Psoas muscle (tissue), 7 donors: ENCODE measurements at regions not wholly inside any gene's neighbourhood (a gene's known extent, or its start where the extent isn't known, plus 50 kb on each side); places are given as distances from the start of the nearest gene placed in this dataset.

Experiments
- ATAC-seq, 4 donors: fragments of 200-7000 bp; cut with Tn5 transposase; one replicate each; pipeline ENCODE4 v1.9.1; 2020; ENCODE audit warnings: moderate library complexity in 3 of 4, mild to moderate bottlenecking in 2 of 4
- DNase-seq, 2 donors: peaks; one replicate each; pipeline ENCODE4 v3.0.0-alpha.2; 2020
- H3K27ac ChIP-seq: fragments of 200-600 bp; one replicate; pipeline ENCODE4 v1.8.0; 2022
- H3K27me3 ChIP-seq, 3 donors: fragments of 200-600 bp in 1 of 3; one replicate each; pipeline versions ENCODE4 v1.6.1 to v1.8.0; 2013 to 2022; ENCODE audit warnings: low read length in 2 of 3, mild to moderate bottlenecking in 2 of 3, moderate library complexity in 1 of 3; ENCODE audit not compliant: insufficient read depth in 3 of 3
- H3K36me3 ChIP-seq, 2 donors: fragments of 200-600 bp in 1 of 2; one replicate each; pipeline versions ENCODE4 v1.6.1 to v1.8.0; 2013 to 2022; ENCODE audit warnings: low read depth in 1 of 2, mild to moderate bottlenecking in 1 of 2, moderate library complexity in 1 of 2; ENCODE audit not compliant: insufficient read depth in 1 of 2
- H3K4me1 ChIP-seq: fragments of 200-600 bp; one replicate; pipeline ENCODE4 v1.8.0; 2022
- H3K4me3 ChIP-seq: fragments of 200-600 bp; one replicate; pipeline ENCODE4 v1.8.0; 2022; ENCODE audit warnings: mild to moderate bottlenecking
- H3K9me3 ChIP-seq: fragments of 200-600 bp; one replicate; pipeline ENCODE4 v1.8.0; 2022
- WGBS, 3 donors: extraction: QIAGEN DNeasy Blood & Tissue Kit; methylation state at CpG; one replicate each; pipeline versions ENCODE4 v1.1.6 to v1.1.7; 2013; 5-methylcytosine and 5-hydroxymethylcytosine counted together
- intact Hi-C, 2 donors: fragments of 100-400 bp; cut with DNase I; formaldehyde crosslinking; loops; one replicate each; pipeline versions ENCODE4 v1.11.0 to v1.14.2; 2022
- TF ChIP-seq, protein P1 (sequence below): fragments of 200-600 bp; IDR thresholded peaks from one replicate; pipeline ENCODE4 v1.8.0; 2022; ENCODE audit warnings: antibody characterized with exemption
- donor health status: healthy with polysubstance abuse.
- donor health status: DM: no; HTN: no; CAD: no; lungs with moderate emphysema.
- donor health status: Bipolar disorder and iron deficiency.
- donor health status: healthy.
- donor health status: DM: yes; HTN: yes; CAD: no.
- donor health status: DM: no; HTN: no; CAD: no.
- donor health status: DM: yes; HTN: yes; CAD: no.

DNA sequence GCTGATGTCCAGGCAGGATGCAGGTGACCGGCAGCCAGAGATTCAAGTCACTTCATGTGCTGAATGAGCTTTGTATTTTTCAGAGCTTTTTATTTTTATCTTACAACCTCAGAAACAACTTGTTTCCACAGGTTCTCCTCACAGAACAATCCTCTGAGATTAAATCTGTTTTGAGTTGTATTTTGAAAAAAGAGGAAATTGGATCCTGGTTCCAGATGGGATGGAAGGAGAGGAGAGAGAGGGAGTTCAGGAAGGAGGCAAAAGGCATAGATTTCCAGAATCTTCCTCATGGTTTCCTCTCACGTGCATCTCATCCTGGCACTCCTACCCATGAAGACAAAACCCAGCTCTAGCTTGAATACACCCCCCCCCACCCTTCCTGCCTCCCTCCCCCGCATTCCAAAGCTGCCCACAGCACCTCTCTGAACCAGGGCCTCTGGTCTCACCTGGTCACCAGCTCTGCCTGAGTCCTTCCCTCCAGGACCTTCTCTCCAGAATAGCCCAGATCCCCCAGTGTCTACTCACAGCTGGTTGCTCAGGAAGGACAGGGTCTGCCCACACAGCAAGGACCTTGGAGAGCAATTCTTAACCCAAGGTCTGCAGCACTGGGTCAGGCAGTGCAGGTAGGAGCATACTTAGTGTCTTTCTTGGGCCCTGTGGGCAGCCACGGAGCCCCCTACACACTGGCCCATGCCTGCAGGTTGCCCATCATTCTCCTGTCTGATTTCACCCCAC is 104.7 kb downstream of the ZFP36L2 start:
- intact Hi-C loops: loop anchor here in 1 of 2 donors (10.0 kb wide), 2 partner anchors 147 to 363 kb away; no protein-coding TSS in a partner anchor
- peaks cover 6% of the 10 kb centered on the region for H3K9me3 ChIP-seq
- no peaks in the 10 kb centered on the region for H3K36me3 ChIP-seq
- TF ChIP-seq, protein P1, sequence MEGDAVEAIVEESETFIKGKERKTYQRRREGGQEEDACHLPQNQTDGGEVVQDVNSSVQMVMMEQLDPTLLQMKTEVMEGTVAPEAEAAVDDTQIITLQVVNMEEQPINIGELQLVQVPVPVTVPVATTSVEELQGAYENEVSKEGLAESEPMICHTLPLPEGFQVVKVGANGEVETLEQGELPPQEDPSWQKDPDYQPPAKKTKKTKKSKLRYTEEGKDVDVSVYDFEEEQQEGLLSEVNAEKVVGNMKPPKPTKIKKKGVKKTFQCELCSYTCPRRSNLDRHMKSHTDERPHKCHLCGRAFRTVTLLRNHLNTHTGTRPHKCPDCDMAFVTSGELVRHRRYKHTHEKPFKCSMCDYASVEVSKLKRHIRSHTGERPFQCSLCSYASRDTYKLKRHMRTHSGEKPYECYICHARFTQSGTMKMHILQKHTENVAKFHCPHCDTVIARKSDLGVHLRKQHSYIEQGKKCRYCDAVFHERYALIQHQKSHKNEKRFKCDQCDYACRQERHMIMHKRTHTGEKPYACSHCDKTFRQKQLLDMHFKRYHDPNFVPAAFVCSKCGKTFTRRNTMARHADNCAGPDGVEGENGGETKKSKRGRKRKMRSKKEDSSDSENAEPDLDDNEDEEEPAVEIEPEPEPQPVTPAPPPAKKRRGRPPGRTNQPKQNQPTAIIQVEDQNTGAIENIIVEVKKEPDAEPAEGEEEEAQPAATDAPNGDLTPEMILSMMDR: no peak
- DNase-seq (no peak), ATAC-seq (no peak)
- 87 to 91% (median 90%) methylated on average over 4 of the region's 4 CpGs for WGBS, 3 donors
- H3K27ac ChIP-seq: no peak overlapping the region
- no peak overlapping the region for H3K4me3 ChIP-seq
- H3K27me3 ChIP-seq: no peaks in the 10 kb centered on the region
- H3K4me1 ChIP-seq: no peaks in the 10 kb centered on the region

DNA sequence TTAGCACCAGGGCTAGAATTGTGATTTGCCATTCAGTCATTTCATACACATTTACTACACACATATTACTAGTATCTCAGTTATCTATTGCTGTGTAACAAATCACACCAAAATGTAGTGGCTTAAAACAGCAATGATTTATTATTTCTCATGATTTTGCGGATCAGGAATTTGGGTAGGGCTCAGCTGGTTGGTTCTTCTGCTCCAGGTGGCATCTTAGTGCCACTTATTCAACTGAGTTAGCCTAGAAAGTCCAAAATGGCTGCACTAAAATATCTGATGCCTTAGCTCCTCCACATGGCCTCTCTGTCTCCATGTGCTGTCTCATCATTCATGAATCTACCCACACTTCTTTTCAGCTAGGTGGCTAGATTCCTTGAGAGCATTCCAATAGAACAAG is 107.1 kb downstream of the ZFP36L2 start:
- no peaks in the 10 kb centered on the region for H3K36me3 ChIP-seq
- no peak for DNase-seq
- H3K4me1 ChIP-seq: no peaks in the 10 kb centered on the region
- 92 to 100% (median 98%) methylated on average over 1 of the region's 1 CpG for WGBS, 3 donors
- TF ChIP-seq, protein P1: no peak
- no peak overlapping the region for H3K27ac ChIP-seq
- ATAC-seq: no peak
- no peaks in the 10 kb centered on the region for H3K27me3 ChIP-seq
- no peak overlapping the region for H3K4me3 ChIP-seq
- peaks cover 6% of the 10 kb centered on the region for H3K9me3 ChIP-seq
- intact Hi-C loops: no loop called here

DNA sequence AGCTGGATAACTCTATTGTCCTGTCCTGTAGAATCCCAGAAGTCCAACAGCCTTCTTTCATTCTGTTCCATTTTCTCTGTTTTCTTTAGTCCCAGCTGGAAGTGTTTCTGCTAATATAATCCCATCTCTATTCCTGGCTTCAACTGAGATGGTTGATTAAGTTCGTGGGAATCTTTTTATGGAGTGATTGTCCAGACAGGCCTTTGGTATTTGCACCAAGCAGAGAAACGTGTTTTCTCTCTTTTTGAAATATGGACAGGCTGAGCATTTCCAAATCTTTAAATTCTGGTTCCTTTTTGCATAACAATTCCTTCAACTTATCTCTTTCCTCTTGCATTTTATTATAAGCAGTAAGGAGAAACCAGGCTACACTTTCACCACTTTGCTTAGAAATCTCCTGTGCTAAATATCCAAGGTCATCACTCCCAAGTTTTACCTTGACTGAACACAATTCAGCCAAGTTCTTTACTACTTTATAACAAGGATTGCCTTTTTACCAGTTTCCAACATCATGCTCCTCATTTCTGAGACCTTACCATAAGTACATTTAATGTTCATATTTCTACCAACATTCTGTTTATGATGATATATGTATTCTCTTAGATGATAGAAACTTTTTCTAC is 108.8 kb downstream of the ZFP36L2 start:
- H3K4me3 ChIP-seq: no peak overlapping the region
- no peaks in the 10 kb centered on the region for H3K27me3 ChIP-seq
- DNase-seq: no peak
- H3K4me1 ChIP-seq: no peaks in the 10 kb centered on the region
- no peak overlapping the region for H3K27ac ChIP-seq
- peaks cover 6% of the 10 kb centered on the region for H3K9me3 ChIP-seq
- no peaks in the 10 kb centered on the region for H3K36me3 ChIP-seq
- TF ChIP-seq, protein P1: no peak
- intact Hi-C loops: no loop called here
- ATAC-seq: no peak
- 28 to 67% (median 46%) methylated on average over 2 of the region's 2 CpGs for WGBS, 3 donors

DNA sequence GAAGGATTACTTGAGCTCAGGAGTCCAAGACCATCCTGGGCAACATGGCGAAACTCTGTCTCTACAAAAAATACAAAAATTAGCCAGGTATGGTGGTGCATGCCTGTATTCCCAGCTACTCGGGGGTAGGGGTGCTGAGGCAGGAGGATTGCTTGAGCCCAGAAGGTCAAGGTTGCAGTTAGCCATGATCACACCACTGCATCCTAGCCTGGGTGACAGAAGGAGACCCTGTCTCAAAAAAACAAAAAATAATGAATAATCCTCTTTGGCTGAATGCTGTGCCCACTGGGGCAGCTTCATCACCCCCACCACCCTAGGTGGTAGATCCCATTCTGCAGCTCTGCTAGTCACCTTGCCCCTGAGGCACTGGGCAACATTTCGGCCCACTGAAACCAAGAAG is 109.4 kb downstream of the ZFP36L2 start:
- no peaks in the 10 kb centered on the region for H3K4me1 ChIP-seq
- H3K27ac ChIP-seq: no peak overlapping the region
- no peak overlapping the region for H3K4me3 ChIP-seq
- H3K9me3 ChIP-seq: peaks cover 6% of the 10 kb centered on the region
- intact Hi-C loops: no loop called here
- DNase-seq (no peak), ATAC-seq (no peak)
- H3K36me3 ChIP-seq: no peaks in the 10 kb centered on the region
- WGBS, 3 donors: 96 to 98% (median 97%) methylated on average over 3 of the region's 3 CpGs
- H3K27me3 ChIP-seq: no peaks in the 10 kb centered on the region
- TF ChIP-seq, protein P1: no peak
